ACC112 (cell line): ENCODE measurements at regions not wholly inside any gene's neighbourhood (a gene's known extent, or its start where the extent isn't known, plus 50 kb on each side); places are given as distances from the start of the nearest gene placed in this dataset.
"Not testable (repeated sequence)": the region's sequence is repeated elsewhere in the genome, so short reads cannot be mapped to it uniquely, and the experiment has no call there.

Source experiments
- H2AFZ ChIP-seq: fragments of 200-600 bp; sonication (generic); one replicate; pipeline ENCODE4 v1.6.0; 2017; ENCODE audit warnings: antibody characterized with exemption, low read length; ENCODE audit not compliant: unreplicated experiment
- H3K27ac ChIP-seq: fragments of 200-600 bp; sonication (generic); 2 replicates; pipeline ENCODE4 v1.5.1; 2014; ENCODE audit warnings: low read depth, mild to moderate bottlenecking, antibody characterized with exemption, low read length, moderate library complexity
- H3K27me3 ChIP-seq: fragments of 200-600 bp; sonication (generic); 2 replicates; pipeline ENCODE4 v1.6.1; 2014; ENCODE audit warnings: mild to moderate bottlenecking, antibody characterized with exemption, low read length, moderate library complexity, mixed read lengths; ENCODE audit not compliant: insufficient read depth
- H3K36me3 ChIP-seq: fragments of 200-600 bp; sonication (generic); 2 replicates; pipeline ENCODE4 v1.6.1; 2016; ENCODE audit warnings: mild to moderate bottlenecking, antibody characterized with exemption, low read length, moderate library complexity, mixed read lengths; ENCODE audit not compliant: insufficient read depth
- H3K4me1 ChIP-seq: fragments of 200-600 bp; sonication (generic); one replicate; pipeline ENCODE4 v1.6.1; 2016; ENCODE audit warnings: low read length, mixed read lengths; ENCODE audit not compliant: insufficient read depth, unreplicated experiment, control insufficient read depth
- H3K4me3 ChIP-seq: fragments of 200-600 bp; sonication (generic); 2 replicates; pipeline ENCODE4 v1.5.1; 2014; ENCODE audit warnings: mild to moderate bottlenecking, low read depth, low read length
- H3K79me2 ChIP-seq: fragments of 200-600 bp; sonication (generic); one replicate; pipeline ENCODE4 v1.6.0; 2016; ENCODE audit warnings: low read length; ENCODE audit not compliant: control insufficient read depth, unreplicated experiment, insufficient read depth

GRCh38 chr2:8248623-8248957 is 433.3 kb upstream of the ID2 start:
- Histone ChIP-seq H3K36me3 (no peaks in the 10 kb centered on the region), H3K27ac (no peak overlapping the region), H3K4me1 (peaks cover 3% of the 10 kb centered on the region), H2AFZ (no peak overlapping the region), H3K27me3 (no peaks in the 10 kb centered on the region), H3K79me2 (no peaks in the 10 kb centered on the region), H3K4me3 (no peak overlapping the region; the same call in 1 of the 2 replicates)

GRCh38 chr2:8249141-8249540 is 432.7 kb upstream of the ID2 start:
- H3K4me1 ChIP-seq = peaks cover 3% of the 10 kb centered on the region
- H3K4me3 ChIP-seq = no peak overlapping the region
- no peaks in the 10 kb centered on the region for H3K27me3 ChIP-seq
- H3K27ac ChIP-seq = no peak overlapping the region
- H2AFZ ChIP-seq = no peak overlapping the region
- H3K36me3 ChIP-seq = no peaks in the 10 kb centered on the region
- H3K79me2 ChIP-seq = no peaks in the 10 kb centered on the region

- Histone ChIP-seq H3K27me3 (no peaks in the 10 kb centered on the region), H2AFZ (no peak overlapping the region), H3K4me3 (no peak overlapping the region), H3K36me3 (no peaks in the 10 kb centered on the region), H3K27ac (no peak overlapping the region), H3K4me1 (peaks cover 3% of the 10 kb centered on the region), H3K79me2 (no peaks in the 10 kb centered on the region)
Observed at GRCh38 chr2:8249769-8250168, 432.1 kb upstream of the ID2 start.

- not testable (repeated sequence) for H3K27me3 ChIP-seq, H3K4me1 ChIP-seq, H2AFZ ChIP-seq, H3K79me2 ChIP-seq, H3K27ac ChIP-seq, H3K36me3 ChIP-seq, H3K4me3 ChIP-seq
Observed at GRCh38 chr2:8250290-8250689, 431.6 kb upstream of the ID2 start.

GRCh38 chr2:8251291-8251690 is 430.6 kb upstream of the ID2 start:
- Histone ChIP-seq H3K4me3 (no peak overlapping the region), H3K27ac (no peak overlapping the region), H3K36me3 (no peaks in the 10 kb centered on the region), H2AFZ (no peak overlapping the region), H3K79me2 (no peaks in the 10 kb centered on the region), H3K27me3 (no peaks in the 10 kb centered on the region), H3K4me1 (peaks cover 3% of the 10 kb centered on the region)

- no peak overlapping the region for H3K4me3 ChIP-seq
- no peaks in the 10 kb centered on the region for H3K36me3 ChIP-seq
- H3K27ac ChIP-seq = no peak overlapping the region
- H2AFZ ChIP-seq = no peak overlapping the region
- peaks cover 3% of the 10 kb centered on the region for H3K4me1 ChIP-seq
- H3K27me3 ChIP-seq = no peaks in the 10 kb centered on the region
- no peaks in the 10 kb centered on the region for H3K79me2 ChIP-seq
Observed at GRCh38 chr2:8251856-8252255, 430.0 kb upstream of the ID2 start.

- H3K36me3 ChIP-seq = no peaks in the 10 kb centered on the region
Observed at GRCh38 chr2:8252997-8253694, 428.7 kb upstream of the ID2 start.

GRCh38 chr2:8253781-8254180 is 428.1 kb upstream of the ID2 start:
- Histone ChIP-seq H2AFZ (no peak overlapping the region), H3K27ac (no peak overlapping the region), H3K4me1 (no peaks in the 10 kb centered on the region), H3K79me2 (no peaks in the 10 kb centered on the region), H3K4me3 (no peak overlapping the region), H3K27me3 (0 out of 2 replicates have a peak, but pooled peaks cover 2% of the 10 kb centered on the region), H3K36me3 (no peaks in the 10 kb centered on the region)

More at GRCh38 chr2:8252997-8253694, 428.7 kb upstream of the ID2 start:
- Histone ChIP-seq H3K27ac (no peak overlapping the region), H3K4me1 (peaks cover 3% of the 10 kb centered on the region), H3K4me3 (no peak overlapping the region), H3K27me3 (no peaks in the 10 kb centered on the region), H3K79me2 (no peaks in the 10 kb centered on the region), H2AFZ (no peak overlapping the region)

- not testable (repeated sequence) for H3K4me3 ChIP-seq, H3K79me2 ChIP-seq, H3K27ac ChIP-seq, H3K36me3 ChIP-seq, H3K4me1 ChIP-seq, H2AFZ ChIP-seq, H3K27me3 ChIP-seq
Observed at GRCh38 chr2:8254214-8254613, 427.6 kb upstream of the ID2 start.

GRCh38 chr2:8254791-8255447 is 426.9 kb upstream of the ID2 start:
- Histone ChIP-seq H3K79me2 (no peaks in the 10 kb centered on the region), H3K27me3 (0 out of 2 replicates have a peak, but pooled peaks cover 2% of the 10 kb centered on the region), H2AFZ (no peak overlapping the region), H3K27ac (no peak overlapping the region), H3K36me3 (no peaks in the 10 kb centered on the region), H3K4me3 (no peak overlapping the region), H3K4me1 (no peaks in the 10 kb centered on the region)

GRCh38 chr2:8255448-8255800 is 426.4 kb upstream of the ID2 start:
- Histone ChIP-seq H2AFZ (no peak overlapping the region), H3K4me1 (no peaks in the 10 kb centered on the region), H3K79me2 (no peaks in the 10 kb centered on the region), H3K27ac (no peak overlapping the region), H3K4me3 (no peak overlapping the region), H3K27me3 (0 out of 2 replicates have a peak, but pooled peaks cover 2% of the 10 kb centered on the region), H3K36me3 (no peaks in the 10 kb centered on the region)
